ENCODE measurements at regions not wholly inside any gene's neighbourhood (a gene's known extent, or its start where the extent isn't known, plus 50 kb on each side); places are given as distances from the start of the nearest gene placed in this dataset.
A peak's percentile ranks its signal among the peaks of the same experiment; 100 is the strongest.

DNA sequence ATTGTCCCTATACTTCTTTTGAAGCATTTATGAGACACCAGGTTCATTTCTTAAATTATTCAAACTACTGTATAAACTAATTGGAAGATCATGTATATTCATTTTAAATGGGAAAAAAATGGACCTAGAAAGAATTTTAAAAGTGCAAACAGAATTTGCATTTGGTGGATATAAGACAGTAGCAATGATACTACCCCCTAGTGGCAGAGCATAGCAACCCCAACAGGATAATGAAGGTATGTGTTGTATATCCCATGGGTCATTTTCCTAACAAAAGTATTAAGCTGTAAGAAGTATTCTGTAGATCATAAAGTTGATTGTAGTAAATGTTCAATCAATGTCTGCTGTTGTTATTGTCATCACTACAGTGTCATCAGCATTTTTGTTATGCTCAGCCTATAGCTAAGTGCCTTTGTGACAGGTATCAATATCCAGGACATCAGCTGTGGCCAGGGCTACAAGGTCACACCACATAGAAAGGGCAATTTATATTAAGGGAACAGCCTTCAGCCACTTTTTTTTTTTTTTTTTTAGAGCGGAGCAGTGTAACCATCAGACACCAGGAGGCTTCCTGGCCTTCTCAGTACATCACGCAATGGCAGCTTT, 175.8 kb downstream of the FOXB1 start:
- TF ChIP-seq SP1 (IDR thresholded peaks at IDR 0.05; ENCODE audit: low read depth): no peak
- no peak for TF ChIP-seq TCF7L2 (IDR thresholded peaks at IDR 0.05; ENCODE audit: borderline replicate concordance, extremely low read depth, insufficient read depth, insufficient read length)
- TF ChIP-seq, protein P1, sequence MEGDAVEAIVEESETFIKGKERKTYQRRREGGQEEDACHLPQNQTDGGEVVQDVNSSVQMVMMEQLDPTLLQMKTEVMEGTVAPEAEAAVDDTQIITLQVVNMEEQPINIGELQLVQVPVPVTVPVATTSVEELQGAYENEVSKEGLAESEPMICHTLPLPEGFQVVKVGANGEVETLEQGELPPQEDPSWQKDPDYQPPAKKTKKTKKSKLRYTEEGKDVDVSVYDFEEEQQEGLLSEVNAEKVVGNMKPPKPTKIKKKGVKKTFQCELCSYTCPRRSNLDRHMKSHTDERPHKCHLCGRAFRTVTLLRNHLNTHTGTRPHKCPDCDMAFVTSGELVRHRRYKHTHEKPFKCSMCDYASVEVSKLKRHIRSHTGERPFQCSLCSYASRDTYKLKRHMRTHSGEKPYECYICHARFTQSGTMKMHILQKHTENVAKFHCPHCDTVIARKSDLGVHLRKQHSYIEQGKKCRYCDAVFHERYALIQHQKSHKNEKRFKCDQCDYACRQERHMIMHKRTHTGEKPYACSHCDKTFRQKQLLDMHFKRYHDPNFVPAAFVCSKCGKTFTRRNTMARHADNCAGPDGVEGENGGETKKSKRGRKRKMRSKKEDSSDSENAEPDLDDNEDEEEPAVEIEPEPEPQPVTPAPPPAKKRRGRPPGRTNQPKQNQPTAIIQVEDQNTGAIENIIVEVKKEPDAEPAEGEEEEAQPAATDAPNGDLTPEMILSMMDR (IDR thresholded peaks at IDR 0.05 in 2 of 3, conservative IDR thresholded peaks at IDR 0.05 in 1 of 3; ENCODE audit: borderline replicate concordance in 1 of 3, insufficient read depth in 1 of 3, low read depth in 2 of 3, low read length in 2 of 3): peak; percentile 38 to 92 (median 88); a peak in 5 of 6 replicates
- no peak for TF ChIP-seq EZH2phosphoT487 (IDR thresholded peaks at IDR 0.05; ENCODE audit: borderline replicate concordance)
- TF ChIP-seq SIN3A (IDR thresholded peaks at IDR 0.05; ENCODE audit: low read depth): no peak

Measured in HCT116 (cell line).